Smooth muscle cell of the brain vasculature (primary cell): ENCODE measurements at regions not wholly inside any gene's neighbourhood (a gene's known extent, or its start where the extent isn't known, plus 50 kb on each side); places are given as distances from the start of the nearest gene placed in this dataset.

Experiments
- DNase-seq: peaks from one replicate; pipeline ENCODE4 v3.0.0-alpha.2; 2012; ENCODE audit warnings: low read depth, low spot score

GRCh38 chr12:92304371-92305055, 158.9 kb upstream of the BTG1 start:
- DNase-seq = no peak

GRCh38 chr12:92302041-92302829, 156.6 kb upstream of the BTG1 start:
- DNase-seq = no peak

GRCh38 chr12:92301356-92301755, 155.7 kb upstream of the BTG1 start:
- DNase-seq = no peak

GRCh38 chr12:92300777-92301176, 155.1 kb upstream of the BTG1 start:
- no peak for DNase-seq

GRCh38 chr12:92299744-92300143, 154.1 kb upstream of the BTG1 start:
- no peak for DNase-seq

- DNase-seq = no peak
These were observed 153.7 kb upstream of the BTG1 start for GRCh38 chr12:92299344-92299743.

GRCh38 chr12:92297932-92298696, 152.5 kb upstream of the BTG1 start:
- no peak for DNase-seq

GRCh38 chr12:92297405-92297804, 151.8 kb upstream of the BTG1 start:
- DNase-seq = no peak

GRCh38 chr12:92295523-92295922, 149.9 kb upstream of the BTG1 start:
- DNase-seq = no peak

- DNase-seq = no peak
These were observed 149.2 kb upstream of the BTG1 start for GRCh38 chr12:92294676-92295440.

GRCh38 chr12:92292016-92292415, 146.4 kb upstream of the BTG1 start:
- DNase-seq = no peak

- DNase-seq = no peak
These were observed 145.2 kb upstream of the BTG1 start for GRCh38 chr12:92290886-92291285.

- DNase-seq = no peak
These were observed 144.7 kb upstream of the BTG1 start for GRCh38 chr12:92290350-92290695.

- DNase-seq = no peak
These were observed 144.1 kb upstream of the BTG1 start for GRCh38 chr12:92289629-92290349.

GRCh38 chr12:92288561-92288960, 142.9 kb upstream of the BTG1 start:
- no peak for DNase-seq

- no peak for DNase-seq
These were observed 132.8 kb upstream of the BTG1 start for GRCh38 chr12:92278378-92278828.

GRCh38 chr12:92277795-92278194, 132.1 kb upstream of the BTG1 start:
- no peak for DNase-seq

- no peak for DNase-seq
These were observed 130.6 kb upstream of the BTG1 start for GRCh38 chr12:92276276-92276675.

GRCh38 chr12:92275443-92276154, 130.0 kb upstream of the BTG1 start:
- DNase-seq = no peak

GRCh38 chr12:92273076-92273475, 127.4 kb upstream of the BTG1 start:
- no peak for DNase-seq
